ENCODE measurements at regions not wholly inside any gene's neighbourhood (a gene's known extent, or its start where the extent isn't known, plus 50 kb on each side); places are given as distances from the start of the nearest gene placed in this dataset.

DNA sequence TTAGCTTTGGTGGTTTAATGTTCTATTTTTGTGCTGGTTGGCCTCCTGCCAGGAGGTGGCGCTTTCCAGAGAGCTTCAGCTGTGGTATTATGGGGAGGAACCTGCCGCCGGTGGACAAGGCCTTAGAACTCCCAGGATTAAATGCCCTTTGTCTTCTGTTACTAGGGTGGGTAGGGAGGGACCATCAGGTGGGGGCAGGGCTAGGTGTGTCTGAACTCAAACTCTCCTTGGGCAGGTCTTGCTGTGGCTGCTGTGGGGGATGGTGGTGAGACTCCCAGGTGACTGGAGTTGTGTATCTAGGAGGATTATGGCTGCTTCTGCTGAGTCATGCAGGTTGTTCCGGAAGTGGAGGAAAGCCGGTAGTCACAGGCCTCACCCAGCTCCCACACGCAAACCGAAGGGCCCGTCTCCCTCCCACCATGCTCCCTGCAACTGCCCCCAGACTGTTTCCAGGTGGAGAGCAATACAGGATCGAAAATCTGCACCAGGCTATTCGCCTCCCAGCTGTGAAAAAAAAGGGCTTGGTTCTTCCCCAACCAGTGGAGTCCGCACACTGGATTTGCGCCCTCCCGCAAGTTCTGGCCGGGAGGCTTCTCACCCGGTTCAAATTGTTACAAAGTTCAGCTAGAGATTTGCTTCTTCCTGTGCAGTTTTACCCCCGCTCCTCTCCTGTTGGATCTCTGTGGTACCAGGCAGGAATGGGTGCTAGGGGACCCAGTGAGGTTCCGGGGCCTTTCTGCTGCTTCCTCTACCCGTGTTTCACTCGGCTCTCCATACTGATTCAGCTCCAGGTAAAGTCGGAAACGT is 220.5 kb downstream of the CENPF start:
- ChIA-PET POLR2A (ENCODE audit: unreplicated experiment) (no interaction called here), CTCF (interaction anchor here (0.6 kb wide), 1 partner anchor 309 kb away, joined by 3 read pairs; no protein-coding TSS in a partner anchor)
- H2BK20ac ChIP-seq (ENCODE audit: low read depth, low read length) = no peak overlapping the region
- no peaks in the 10 kb centered on the region for H4K20me1 ChIP-seq (ENCODE audit: insufficient read depth, low read length)
- ATAC-seq (ENCODE audit: low read depth) (no peak), DNase-seq (no peak)
- no peaks in the 10 kb centered on the region for H3K9me1 ChIP-seq (ENCODE audit: insufficient read depth, low read length)
- no peaks in the 10 kb centered on the region for H3K79me1 ChIP-seq (ENCODE audit: low read depth in 1 of 2, low read length in 2 of 2)
- no peak overlapping the region for H3K4me2 ChIP-seq (ENCODE audit: low read depth, low read length)
- H3K18ac ChIP-seq (ENCODE audit: low read depth, low read length) = no peak overlapping the region
- dilution Hi-C loops (cut with HindIII; ENCODE audit: low sequenced_read_pairs, unreplicated experiment) = no loop called here
- no peak overlapping the region for H4K91ac ChIP-seq (ENCODE audit: insufficient read depth, low read depth, low read length)
- intact Hi-C loops (cut with micrococcal nuclease) = no loop called here
- no peaks in the 10 kb centered on the region for H3K4me1 ChIP-seq (ENCODE audit: control insufficient read depth, insufficient read depth, low read length)
- H4K5ac ChIP-seq (ENCODE audit: low read depth, low read length) = no peak overlapping the region
- no peak overlapping the region for H2BK120ac ChIP-seq (ENCODE audit: low read depth, low read length)
- no peak overlapping the region for H3K14ac ChIP-seq (replicated peaks; ENCODE audit: low read depth, low read length)
- H3K23ac ChIP-seq (ENCODE audit: low read depth, low read length) = no peak overlapping the region
- no peak overlapping the region for H4K8ac ChIP-seq (ENCODE audit: low read depth in 2 of 2, low read length in 2 of 2)
- no peak overlapping the region for H3K56ac ChIP-seq (ENCODE audit: extremely low read depth, insufficient read depth, low read length)
- no peak overlapping the region for H3K4ac ChIP-seq (ENCODE audit: low read depth, low read length)
- H2AK9ac ChIP-seq (replicated peaks; ENCODE audit: low read depth, low read length, poor library complexity) = no peak overlapping the region
- peak; percentile 42; the same call in 1 of the 2 replicates for TF ChIP-seq NFE2L2 (IDR thresholded peaks at IDR 0.05; ENCODE audit: low read depth, low read length)
- TF ChIP-seq FOS (IDR thresholded peaks at IDR 0.05; ENCODE audit: low read depth, low read length) = no peak
- no peak overlapping the region for H2BK5ac ChIP-seq (ENCODE audit: low read depth, low read length, poor library complexity, severe bottlenecking)
- no peak overlapping the region for H3K9ac ChIP-seq (ENCODE audit: low read depth, low read length)
- BruUV-seq (replicated peaks) = no TSS peak
- H2AK5ac ChIP-seq (ENCODE audit: low read depth, low read length) = no peak overlapping the region
- H3K4me3 ChIP-seq (ENCODE audit: insufficient read depth, low read depth, low read length) = no peak overlapping the region
- in situ Hi-C loops (cut with MboI; ENCODE audit: low sequenced_read_pairs) = no loop called here
- no peaks in the 10 kb centered on the region for H3K36me3 ChIP-seq (ENCODE audit: control insufficient read depth, insufficient read depth, low read length)
- no peak overlapping the region for H3K27ac ChIP-seq (ENCODE audit: insufficient read depth, low read length)
- no peak overlapping the region for H2BK15ac ChIP-seq (ENCODE audit: low read depth, low read length)
- H3K9me3 ChIP-seq (ENCODE audit: control insufficient read depth, insufficient read depth, low read length) = no peaks in the 10 kb centered on the region; the same call in 1 of the 2 replicates
- 84% methylated on average over 9 of the region's 21 CpGs; no CpG with 5 or more reads in 1 of the 2 experiments for WGBS, 2 experiments (ENCODE audit: extremely low coverage in 2 of 2, insufficient read length in 1 of 2)
- H2AFZ ChIP-seq (replicated peaks; ENCODE audit: low read length, poor library complexity) = no peak overlapping the region
- no peaks in the 10 kb centered on the region for H3K27me3 ChIP-seq (ENCODE audit: control insufficient read depth, insufficient read depth, low read length)

Data from IMR-90 (cell line).